ENCODE measurements at regions not wholly inside any gene's neighbourhood (a gene's known extent, or its start where the extent isn't known, plus 50 kb on each side); places are given as distances from the start of the nearest gene placed in this dataset.
"Not testable (repeated sequence)": the region's sequence is repeated elsewhere in the genome, so short reads cannot be mapped to it uniquely, and the experiment has no call there.

DNA sequence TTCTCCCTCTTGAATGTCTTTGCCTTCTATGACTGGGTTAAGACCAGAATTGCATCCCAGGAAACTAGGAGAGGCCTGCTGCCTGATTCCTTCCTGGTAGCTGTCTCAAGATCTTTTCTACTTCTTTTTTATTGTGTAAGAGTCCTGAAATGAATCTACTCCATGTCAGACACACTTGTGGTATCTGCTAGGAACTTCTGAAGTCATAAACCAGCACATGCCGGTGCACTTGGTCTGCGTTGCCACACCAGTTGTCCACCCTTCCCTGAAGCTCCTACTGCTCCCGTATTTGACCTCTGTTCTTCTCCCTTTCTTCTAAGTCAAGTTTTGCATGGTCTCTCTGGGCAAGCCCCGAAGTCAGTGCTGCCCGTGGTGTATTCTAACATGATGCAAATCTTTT is 644.2 kb downstream of the ETS1 start:
- no peak for DNase-seq (ENCODE audit: low spot score)

- not testable (repeated sequence) for DNase-seq (ENCODE audit: low spot score)
Measured at GRCh38 chr11:127941554-127941953, 645.8 kb downstream of the ETS1 start.

DNA sequence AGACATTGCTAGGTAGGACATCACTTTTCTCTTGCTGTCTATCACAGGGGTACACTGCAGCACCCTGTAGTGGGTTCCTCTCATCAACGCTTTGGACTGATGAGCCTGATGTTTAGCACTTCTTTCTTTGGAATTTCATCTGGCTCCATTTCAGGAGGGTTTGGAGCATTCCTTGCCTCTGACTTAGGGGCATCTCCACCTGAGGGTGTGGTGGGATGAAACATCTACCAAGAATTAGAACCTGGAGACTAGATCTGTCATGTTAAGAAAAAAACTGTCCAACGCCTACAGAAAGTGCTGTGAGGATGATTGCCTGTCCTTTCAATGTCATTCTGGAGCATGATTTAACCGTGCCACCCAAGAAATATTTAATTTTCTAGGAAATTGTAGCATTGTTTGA is 648.4 kb downstream of the ETS1 start:
- no peak for DNase-seq (ENCODE audit: low spot score)

GRCh38 chr11:127935081-127935480 is 652.3 kb downstream of the ETS1 start:
- DNase-seq (ENCODE audit: low spot score): no peak

DNA sequence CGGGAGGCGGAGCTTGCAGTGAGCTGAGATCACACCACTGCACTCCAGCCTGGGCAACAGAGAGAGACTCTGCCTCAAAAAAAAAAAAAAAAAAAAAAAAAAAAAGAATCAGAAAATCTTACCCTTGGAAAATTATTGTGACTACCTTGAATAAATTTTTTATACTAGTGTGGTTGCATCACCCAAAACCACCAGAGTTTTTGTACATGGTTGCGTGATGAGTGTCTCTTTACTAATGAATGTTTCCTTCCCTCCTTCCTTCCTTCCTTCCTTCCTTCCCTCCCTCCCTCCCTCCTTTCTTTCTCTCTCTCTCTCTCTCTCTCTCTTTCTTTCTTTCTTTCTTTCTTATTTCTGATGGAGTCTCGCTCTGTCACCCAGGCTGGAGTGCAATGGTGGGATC is 653.4 kb downstream of the ETS1 start:
- not testable (repeated sequence) for DNase-seq (ENCODE audit: low spot score)

GRCh38 chr11:127931803-127932202 is 655.6 kb downstream of the ETS1 start:
- no peak for DNase-seq (ENCODE audit: low spot score)

DNA sequence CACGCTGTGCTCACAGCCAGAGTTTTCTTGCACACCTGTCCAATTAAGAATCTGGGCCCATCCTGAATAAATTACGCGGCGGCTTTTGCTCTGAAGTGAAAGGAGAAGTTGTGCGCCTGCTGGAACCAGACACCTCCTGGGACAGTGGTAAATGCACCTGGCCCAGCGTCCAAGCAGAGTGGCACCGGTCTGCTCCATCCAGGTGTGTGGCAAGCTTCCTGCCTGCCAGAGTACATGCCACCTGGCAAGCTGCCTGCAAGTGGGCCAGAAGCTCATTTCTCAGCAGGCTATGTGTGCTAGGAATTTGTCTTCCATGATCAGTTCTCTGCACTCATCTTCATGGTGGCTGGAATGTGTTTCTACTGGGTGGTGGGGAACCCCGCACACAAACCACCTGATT is 660.6 kb downstream of the ETS1 start:
- no peak for DNase-seq (ENCODE audit: low spot score)

DNA sequence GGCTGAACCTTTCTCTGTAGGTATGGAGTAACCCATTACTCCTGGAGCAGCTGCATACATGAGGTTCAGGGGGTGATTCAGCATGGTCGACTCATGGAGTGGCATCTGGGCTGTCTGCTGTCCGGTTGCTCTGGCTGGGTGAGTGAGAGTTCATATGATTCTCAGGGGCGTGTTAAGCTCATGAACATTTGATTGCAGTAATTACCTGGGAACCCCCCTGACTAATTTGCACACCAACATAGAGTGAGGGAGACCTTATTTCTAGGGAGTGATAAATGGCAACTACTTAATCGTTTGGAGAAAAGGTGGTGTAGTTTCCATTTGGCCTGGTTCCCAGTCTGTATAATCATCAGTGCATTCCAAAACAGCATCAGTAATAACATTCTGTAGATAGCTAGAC is 661.9 kb downstream of the ETS1 start:
- DNase-seq (ENCODE audit: low spot score): no peak

GRCh38 chr11:127919206-127920000 is 668.0 kb downstream of the ETS1 start:
- no peak for DNase-seq (ENCODE audit: low spot score)

DNA sequence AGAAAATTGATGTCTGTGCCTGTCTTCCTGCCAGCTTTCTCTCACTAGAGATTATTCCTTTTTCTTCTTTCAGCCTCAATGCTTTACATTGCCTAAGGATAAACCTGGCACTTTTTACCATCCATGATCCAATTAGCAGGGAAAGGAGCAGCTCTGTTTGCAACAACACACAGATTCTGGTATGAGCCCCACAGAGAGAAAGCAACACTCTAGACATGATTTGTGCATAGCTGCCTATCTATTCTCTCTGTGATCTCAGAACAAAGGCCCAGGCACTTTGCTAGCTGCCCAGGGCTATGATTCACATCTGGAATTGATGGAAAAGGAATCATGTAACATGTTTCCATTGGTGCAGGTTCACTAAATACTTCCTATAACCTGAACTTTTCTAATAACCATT is 685.0 kb downstream of the ETS1 start:
- DNase-seq (ENCODE audit: low spot score): no peak

DNA sequence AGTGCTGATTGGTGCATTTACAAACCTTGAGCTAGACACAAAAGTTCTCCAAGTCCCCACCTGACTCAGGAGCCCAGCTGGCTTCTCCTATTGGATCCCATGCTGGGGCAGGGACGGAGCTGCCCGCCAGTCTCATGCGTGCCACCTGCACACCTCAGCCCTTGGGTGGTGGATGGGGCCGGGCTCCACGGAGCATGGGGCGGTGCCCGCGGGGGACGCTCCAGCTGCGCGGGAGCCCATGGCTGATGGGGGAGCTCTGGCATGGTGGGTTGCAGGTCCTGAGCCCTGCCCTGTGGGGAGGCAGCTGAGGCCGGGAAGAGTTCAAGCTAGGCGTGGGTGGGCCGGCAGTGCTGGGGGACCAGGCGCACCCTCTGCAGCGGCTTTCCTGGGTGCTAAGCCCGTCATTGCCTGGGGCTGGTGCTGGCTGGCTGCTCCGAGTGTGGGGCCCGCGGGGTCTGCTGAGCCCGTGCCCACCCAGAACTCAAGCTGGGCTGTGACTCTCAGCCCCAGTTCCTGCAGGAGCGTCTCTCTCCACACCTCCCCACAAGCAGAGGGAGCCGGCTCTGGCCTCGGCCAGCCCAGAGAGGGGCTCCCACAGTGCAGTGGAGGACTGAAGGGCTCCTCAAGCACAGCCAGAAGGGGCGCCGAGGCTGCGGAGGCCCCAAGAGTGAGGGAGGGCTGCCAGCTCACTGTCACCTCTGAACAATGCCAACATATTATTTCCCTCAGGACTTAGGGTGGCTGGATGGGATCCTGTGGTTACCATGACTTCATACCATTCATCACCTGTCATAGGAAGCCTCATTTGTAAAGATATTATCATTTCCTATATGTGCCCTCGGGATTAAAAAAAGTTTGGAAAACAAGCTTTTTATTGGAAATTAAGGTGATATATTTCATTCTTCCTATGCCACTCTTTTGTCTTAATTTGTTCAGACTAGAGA is 688.7 kb downstream of the ETS1 start:
- DNase-seq (ENCODE audit: low spot score): no peak

GRCh38 chr11:127895776-127896175 is 691.6 kb downstream of the ETS1 start:
- DNase-seq (ENCODE audit: low spot score): no peak

DNA sequence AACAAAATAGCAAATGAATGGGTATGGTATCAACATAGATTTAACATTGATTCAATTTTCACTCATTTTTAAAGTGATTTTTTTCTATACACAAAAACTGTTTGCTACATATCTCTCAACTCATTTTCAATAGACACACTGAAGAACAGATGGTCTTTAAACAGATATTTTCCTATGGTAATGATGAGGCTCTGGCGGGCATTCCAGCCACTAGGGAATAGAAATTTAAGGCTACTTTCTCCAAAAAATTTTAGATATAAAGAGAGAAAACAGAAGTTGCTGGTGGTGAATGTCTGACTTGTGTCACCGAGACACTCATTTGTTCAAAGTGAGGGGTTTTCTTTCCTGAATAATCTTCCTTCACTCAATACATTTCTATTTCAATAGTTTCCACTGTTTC is 693.0 kb downstream of the ETS1 start:
- DNase-seq (ENCODE audit: low spot score): no peak

- DNase-seq (ENCODE audit: low spot score): no peak
Measured at GRCh38 chr11:127890030-127890615, 697.2 kb downstream of the ETS1 start.

DNA sequence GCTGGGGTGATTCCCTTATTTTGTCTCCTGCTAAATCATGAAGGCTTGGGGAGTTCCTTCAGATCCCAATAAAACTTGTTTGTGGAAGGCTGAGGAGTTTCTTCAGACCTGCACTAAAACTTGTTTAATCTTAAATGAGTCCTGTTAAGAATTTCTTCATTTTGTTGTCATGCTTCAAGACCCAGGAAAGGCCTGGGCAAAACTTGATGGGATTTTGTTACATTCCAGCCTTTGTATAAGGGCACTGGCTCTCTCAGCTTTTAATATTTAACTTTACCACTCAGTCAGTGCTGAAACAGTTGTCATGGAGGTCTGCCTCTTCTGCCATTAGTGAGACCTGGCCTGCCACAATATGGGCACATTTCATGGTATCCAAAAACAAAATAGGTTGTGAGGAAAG is 699.0 kb downstream of the ETS1 start:
- no peak for DNase-seq (ENCODE audit: low spot score)

GRCh38 chr11:127875131-127875530 is 712.2 kb downstream of the ETS1 start:
- no peak for DNase-seq (ENCODE audit: low spot score)

DNA sequence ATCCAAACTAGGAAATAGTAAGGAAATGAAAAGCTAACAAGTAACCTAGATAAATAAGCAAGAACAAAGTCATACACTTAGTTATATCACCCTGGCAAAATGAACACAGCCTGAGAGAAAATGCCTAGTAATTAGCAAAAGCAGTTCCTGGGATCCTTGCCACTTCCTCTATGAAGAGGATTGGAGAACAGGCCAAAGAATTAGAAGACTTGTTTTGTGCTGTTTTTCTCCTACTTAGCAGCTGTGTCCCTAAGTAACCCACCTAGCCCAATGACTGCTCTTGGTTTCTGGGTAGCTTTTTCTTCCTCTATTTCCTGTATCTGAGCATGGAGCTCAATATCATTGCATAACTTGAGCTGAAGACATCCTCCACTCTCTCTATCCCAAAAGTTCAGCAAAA is 713.9 kb downstream of the ETS1 start:
- DNase-seq (ENCODE audit: low spot score): no peak

DNA sequence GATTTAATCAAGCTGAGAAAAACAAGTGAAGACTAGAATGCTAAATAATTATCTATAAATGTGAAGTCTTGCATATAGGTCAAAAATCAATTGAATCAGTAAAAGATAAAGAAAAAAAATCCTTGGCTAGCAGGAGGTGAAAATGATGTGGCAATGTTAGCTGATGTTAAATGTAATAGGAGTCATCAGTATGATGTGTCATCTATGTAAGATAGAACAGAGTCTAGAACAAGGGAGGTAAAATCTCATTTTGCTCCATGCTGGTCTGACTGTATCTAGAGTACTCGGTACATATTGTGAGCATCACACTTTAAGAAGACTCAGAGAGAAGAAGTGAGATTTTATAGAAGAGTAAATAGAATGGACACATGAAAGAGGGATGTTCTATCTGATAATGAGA is 721.2 kb downstream of the ETS1 start:
- DNase-seq (ENCODE audit: low spot score): no peak

- no peak for DNase-seq (ENCODE audit: low spot score)
Measured at GRCh38 chr11:127864861-127865260, 722.5 kb downstream of the ETS1 start.

GRCh38 chr11:127862406-127862805 is 725.0 kb downstream of the ETS1 start:
- DNase-seq (ENCODE audit: low spot score): no peak

GRCh38 chr11:127859941-127860354 is 727.4 kb downstream of the ETS1 start:
- DNase-seq (ENCODE audit: low spot score): no peak

GRCh38 chr11:127844876-127845275 is 742.5 kb downstream of the ETS1 start:
- no peak for DNase-seq (ENCODE audit: low spot score)

Data from LoVo (cell line).